HepG2 (cell line): ENCODE measurements at regions not wholly inside any gene's neighbourhood (a gene's known extent, or its start where the extent isn't known, plus 50 kb on each side); places are given as distances from the start of the nearest gene placed in this dataset.

Source experiments
- ATAC-seq: fragments of 200-7000 bp; cut with Tn5 transposase; 3 replicates; pipeline ENCODE4 v1.9.1; 2020; ENCODE audit warnings: mild to moderate bottlenecking, moderate library complexity
- BruUV-seq: library from RNA; stranded (reverse); fragments of 400-500 nt; replicated peaks from 2 replicates; lab custom pipeline; 2021; lab: Mats Ljungman, UMichigan
- CTCF ChIA-PET: fragments of 300-600 bp; formaldehyde crosslinking; extraction: SDS; loops from one replicate; lab custom pipeline; 2021; ENCODE audit warnings: low total read pairs, inconsistent platforms, low intra/inter-chr PET ratio; lab: Yijun Ruan, JAX
- POLR2A ChIA-PET: fragments of 350-600 bp; sonication (Branson Sonifier 250); formaldehyde crosslinking; loops from one replicate; lab custom pipeline; 2020; ENCODE audit warnings: antibody characterized with exemption, inconsistent platforms; lab: Yijun Ruan, JAX
- DNase-seq: peaks from one replicate; pipeline ENCODE4 v3.0.0-alpha.2; 2015; ENCODE audit warnings: low spot score
- FAIRE-seq: peaks from 3 replicates; lab custom pipeline; 2011; peaks lifted over from hg19 to GRCh38; lab: Jason Lieb, UNC
- H2AFZ ChIP-seq: one replicate; pipeline ENCODE4 v1.6.1; 2011; ENCODE audit warnings: low read length, inconsistent platforms
- H3K27ac ChIP-seq: fragments of 300-600 bp; 3 replicates; pipeline ENCODE4 v1.8.0; 2011; ENCODE audit warnings: mixed run types, mild to moderate bottlenecking, mixed read lengths, low read length, inconsistent platforms; ENCODE audit not compliant: insufficient read depth; ENCODE audit errors: extremely low read length
- H3K27me3 ChIP-seq, 2 experiments: fragments of 200-600 bp in 1 of 2; 2 replicates in 1 of 2; 3 replicates in 1 of 2; pipeline versions ENCODE4 v1.6.0 to v1.8.0; 2011; ENCODE audit warnings: low read length in 2 of 2, mild to moderate bottlenecking in 2 of 2, moderate library complexity in 2 of 2, inconsistent platforms in 1 of 2; ENCODE audit not compliant: insufficient read depth in 2 of 2, control insufficient read depth in 1 of 2
- H3K36me3 ChIP-seq, 2 experiments: fragments of 200-600 bp in 1 of 2; replicated peaks in 1 of 2; 2 replicates in 1 of 2; 3 replicates in 1 of 2; pipeline versions ENCODE4 v1.5.1 to v1.8.0; 2011; ENCODE audit warnings: low read length in 2 of 2, inconsistent platforms in 1 of 2; ENCODE audit not compliant: insufficient read depth in 2 of 2, control insufficient read depth in 1 of 2
- H3K4me1 ChIP-seq: 2 replicates; pipeline ENCODE4 v1.5.1; 2012; ENCODE audit warnings: low read length, inconsistent platforms; ENCODE audit not compliant: insufficient read depth
- H3K4me2 ChIP-seq: 2 replicates; pipeline ENCODE4 v1.6.0; 2011; ENCODE audit warnings: low read depth, low read length, inconsistent platforms
- H3K4me3 ChIP-seq, 3 experiments: fragments of 200-600 bp in 1 of 3; sonication (generic), shearing (Covaris generic) in 1 of 3; replicated peaks in 1 of 3; 2 replicates each; pipeline ENCODE4 v1.5.1; 2011 to 2016; ENCODE audit warnings: low read length in 3 of 3, inconsistent platforms in 2 of 3, low read depth in 2 of 3, mild to moderate bottlenecking in 2 of 3, control low read depth in 1 of 3, mixed read lengths in 1 of 3; ENCODE audit not compliant: insufficient read depth in 1 of 3
- H3K79me2 ChIP-seq: one replicate; pipeline ENCODE4 v1.6.1; 2011; ENCODE audit warnings: low read length, inconsistent platforms; ENCODE audit not compliant: insufficient read depth
- H3K9ac ChIP-seq: 2 replicates; pipeline ENCODE4 v1.6.0; 2011; ENCODE audit warnings: mild to moderate bottlenecking, low read depth, low read length, inconsistent platforms; ENCODE audit not compliant: insufficient read depth
- H3K9me3 ChIP-seq: 2 replicates; pipeline ENCODE4 v1.5.1; 2012; ENCODE audit warnings: mild to moderate bottlenecking, low read length
- H4K20me1 ChIP-seq: 2 replicates; pipeline ENCODE4 v1.6.0; 2011; ENCODE audit warnings: inconsistent platforms, mild to moderate bottlenecking, low read length, moderate library complexity; ENCODE audit not compliant: insufficient read depth
- ATF4 ChIP-seq, 2 experiments: fragments of 450-650 bp in 1 of 2; sonication (generic) in 1 of 2; formaldehyde crosslinking; IDR thresholded peaks; 2 replicates each; pipeline versions ENCODE4 v1.5.0 to v1.8.0; 2020 to 2022; ENCODE audit warnings: mild to moderate bottlenecking in 1 of 2, missing genetic modification reagents in 1 of 2
- ELF4 ChIP-seq: sonication (generic); formaldehyde crosslinking; IDR thresholded peaks from 2 replicates; pipeline ENCODE4 v1.5.0; 2020; ENCODE audit warnings: missing genetic modification reagents, mild to moderate bottlenecking, moderate library complexity, borderline replicate concordance
- EP300 ChIP-seq, 3 experiments: sonication (generic) in 1 of 3; formaldehyde crosslinking in 1 of 3; IDR thresholded peaks; 2 replicates each; pipeline versions ENCODE4 v1.5.1 to v1.6.1; 2011 to 2020; ENCODE audit warnings: low read depth in 2 of 3, low read length in 2 of 3, borderline replicate concordance in 1 of 3, improper control_type of control experiment in 1 of 3, mild to moderate bottlenecking in 1 of 3, missing genetic modification reagents in 1 of 3, moderate library complexity in 1 of 3
- HNRNPK ChIP-seq: fragments of 200-400 bp; formaldehyde crosslinking; IDR thresholded peaks from 2 replicates; pipeline ENCODE4 v1.6.1; 2018; ENCODE audit warnings: low read length, low read depth, moderate library complexity, mild to moderate bottlenecking; ENCODE audit not compliant: poor library complexity, severe bottlenecking
- NFAT5 ChIP-seq: sonication (generic); formaldehyde crosslinking; IDR thresholded peaks from 2 replicates; pipeline ENCODE4 v1.4.0; 2020; ENCODE audit warnings: missing genetic modification reagents
- NFIC ChIP-seq: IDR thresholded peaks from 2 replicates; pipeline ENCODE4 v1.6.1; 2012; ENCODE audit warnings: mild to moderate bottlenecking, low read length, inconsistent platforms
- PCBP1 ChIP-seq: fragments of 200-400 bp; formaldehyde crosslinking; IDR thresholded peaks from 2 replicates; pipeline ENCODE4 v1.6.1; 2017; ENCODE audit warnings: mild to moderate bottlenecking, low read depth, low read length, borderline replicate concordance
- RARA ChIP-seq: IDR thresholded peaks from 2 replicates; pipeline ENCODE4 v1.6.1; 2016; ENCODE audit warnings: missing genetic modification reagents, missing compliant biosample characterization
- TCF7 ChIP-seq: sonication (generic); IDR thresholded peaks from 2 replicates; pipeline ENCODE4 v1.6.1; 2016; ENCODE audit warnings: antibody characterized with exemption, low read depth
- ZNF430 ChIP-seq: sonication (generic); formaldehyde crosslinking; IDR thresholded peaks from 2 replicates; pipeline ENCODE4 v1.9.0; 2021; ENCODE audit warnings: mild to moderate bottlenecking, missing genetic modification reagents
- WGBS: methylation state at CpG from one replicate; pipeline ENCODE4 v1.1.6; 2017; ENCODE audit warnings: low lambda C conversion rate; 5-methylcytosine and 5-hydroxymethylcytosine counted together
- in situ Hi-C: cut with HindIII; loops from 2 replicates; pipeline ENCODE4 v1.10.0; 2017; ENCODE audit warnings: low pct_unique_long_range_greater_than_20kb; ENCODE audit not compliant: extremely low pct_ligation_motif_present
- intact Hi-C: fragments of 100-400 bp; cut with micrococcal nuclease; formaldehyde crosslinking; loops from one replicate; pipeline ENCODE4 v1.10.0; 2022; ENCODE audit not compliant: unreplicated experiment

GRCh38 chr10:3850999-3851937 lies 66.3 kb upstream of the KLF6 start (continued):
- TF ChIP-seq ATF4 (CRISPR knock-in tag; IDR thresholded peaks at IDR 0.05) (0 out of 4 replicates have a peak, but pooled peaks of 1 of the 2 experiments have one; percentile 27), ELF4 (CRISPR knock-in tag) (peak; percentile 56; the same call in 1 of the 2 replicates), NFIC (0 out of 2 replicates have a peak, but pooled peaks have one; percentile 6), TCF7 (0 out of 2 replicates have a peak, but pooled peaks have one; percentile 6), RARA (CRISPR knock-in tag) (0 out of 2 replicates have a peak, but pooled peaks have one; percentile 16), ZNF430 (CRISPR knock-in tag) (no peak), EP300 (IDR thresholded peaks at IDR 0.05; ENCODE audit: low read depth in 2 of 2, low read length in 2 of 2) (peak in 1 of 2 experiments; percentile 36; a peak in 1 of 4 replicates), EP300 (CRISPR knock-in tag; IDR thresholded peaks at IDR 0.05; ENCODE audit: borderline replicate concordance) (no peak)

DNA sequence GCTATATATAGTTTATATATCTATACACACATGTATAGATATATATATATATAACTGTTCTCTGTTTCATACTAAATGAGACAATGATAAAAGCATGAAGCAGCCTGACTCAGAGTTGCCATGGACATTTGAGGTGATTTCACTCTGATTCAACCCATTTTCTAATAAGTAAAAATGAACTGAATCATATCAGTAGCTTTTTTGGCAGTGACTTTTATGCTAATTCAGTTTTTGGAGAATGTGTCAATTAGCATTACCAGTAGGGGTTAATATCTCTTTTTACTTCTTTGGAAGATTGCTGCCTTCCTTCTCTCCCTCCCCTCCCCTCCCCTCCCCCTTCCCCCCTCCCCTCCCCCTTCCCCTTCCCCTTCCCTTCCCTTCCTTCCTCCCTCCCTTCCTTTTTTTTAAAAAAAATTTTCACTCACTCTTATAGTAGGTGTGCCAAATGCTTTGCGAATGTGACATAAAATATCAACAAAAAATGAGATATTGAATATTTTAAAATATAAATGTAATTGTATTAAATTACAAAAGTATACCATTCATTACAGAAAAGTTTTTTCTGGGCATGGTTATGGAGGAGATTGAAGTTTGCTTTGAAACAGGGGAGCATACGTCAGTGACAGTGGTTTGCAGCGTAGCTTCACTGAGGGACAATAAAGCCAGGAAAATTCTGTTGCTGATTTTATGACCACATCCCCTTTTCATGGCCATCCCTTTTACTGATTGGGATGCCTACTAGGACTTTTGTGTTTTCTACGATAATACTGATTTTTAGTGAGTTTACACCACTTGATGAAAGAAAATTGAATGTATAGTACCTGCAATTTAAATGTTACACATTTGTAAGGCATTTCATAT lies 64.0 kb upstream of the KLF6 start:
- no peak overlapping the region for H3K27ac ChIP-seq
- peaks cover 48% of the 10 kb centered on the region for H3K4me1 ChIP-seq
- no peak overlapping the region for H3K4me2 ChIP-seq
- no peak for DNase-seq
- H3K4me3 ChIP-seq = no peak overlapping the region
- no peaks in the 10 kb centered on the region for H3K79me2 ChIP-seq
- no peak overlapping the region for H2AFZ ChIP-seq
- H4K20me1 ChIP-seq = no peaks in the 10 kb centered on the region
- POLR2A ChIA-PET = interaction anchor here (0.6 kb wide), 1 partner anchor 1700 kb away, joined by 3 read pairs; no protein-coding TSS in a partner anchor
- BruUV-seq = no TSS peak
- intact Hi-C loops = no loop called here
- in situ Hi-C loops = no loop called here
- ATAC-seq = no peak
- no peak overlapping the region for H3K9ac ChIP-seq
- WGBS = 96% methylated on average over 4 of the region's 4 CpGs
- peak; percentile 98 for TF ChIP-seq HNRNPK
- TF ChIP-seq NFAT5 (CRISPR knock-in tag) = no peak
- 0 out of 2 replicates have a peak, but pooled peaks have one; percentile 87 for TF ChIP-seq PCBP1
- CTCF ChIA-PET = no interaction called here
- no peaks in the 10 kb centered on the region for H3K27me3 ChIP-seq
- FAIRE-seq = no peak
- no peaks in the 10 kb centered on the region for H3K9me3 ChIP-seq
- H3K36me3 ChIP-seq = no peaks in the 10 kb centered on the region
